ENCODE measurements at regions not wholly inside any gene's neighbourhood (a gene's known extent, or its start where the extent isn't known, plus 50 kb on each side); places are given as distances from the start of the nearest gene placed in this dataset.

GRCh38 chr12:47296828-47297227 is 217.1 kb upstream of the AMIGO2 start:
- DNase-seq (ENCODE audit: low read depth), result no peak
- TF ChIP-seq CTCF (IDR thresholded peaks at IDR 0.05; ENCODE audit: low read length, missing control alignments), result no peak
- H3K4me3 ChIP-seq (replicated peaks; ENCODE audit: low read depth, low read length), result no peak overlapping the region

DNA sequence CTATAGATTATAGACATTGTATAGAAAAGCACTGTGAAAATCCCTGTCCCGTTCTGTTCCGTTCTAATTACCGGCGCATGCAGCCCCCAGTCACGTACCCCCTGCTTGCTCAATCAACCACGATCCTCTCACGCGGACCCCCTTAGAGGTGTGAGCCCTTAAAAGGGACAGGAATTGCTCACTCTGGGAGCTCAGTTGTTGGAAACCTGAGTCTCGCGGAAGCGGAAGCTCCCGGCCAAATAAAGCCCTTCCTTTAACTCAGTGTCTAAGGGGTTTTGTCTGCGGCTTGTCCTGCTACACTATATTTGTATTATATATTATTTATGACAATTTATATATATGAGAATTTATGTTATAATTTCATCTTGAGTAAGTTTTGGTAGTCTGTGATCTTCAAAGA is 213.6 kb upstream of the AMIGO2 start:
- H3K4me3 ChIP-seq (replicated peaks; ENCODE audit: low read depth, low read length), result no peak overlapping the region
- no peak for TF ChIP-seq CTCF (IDR thresholded peaks at IDR 0.05; ENCODE audit: low read length, missing control alignments)
- no peak for DNase-seq (ENCODE audit: low read depth)

DNA sequence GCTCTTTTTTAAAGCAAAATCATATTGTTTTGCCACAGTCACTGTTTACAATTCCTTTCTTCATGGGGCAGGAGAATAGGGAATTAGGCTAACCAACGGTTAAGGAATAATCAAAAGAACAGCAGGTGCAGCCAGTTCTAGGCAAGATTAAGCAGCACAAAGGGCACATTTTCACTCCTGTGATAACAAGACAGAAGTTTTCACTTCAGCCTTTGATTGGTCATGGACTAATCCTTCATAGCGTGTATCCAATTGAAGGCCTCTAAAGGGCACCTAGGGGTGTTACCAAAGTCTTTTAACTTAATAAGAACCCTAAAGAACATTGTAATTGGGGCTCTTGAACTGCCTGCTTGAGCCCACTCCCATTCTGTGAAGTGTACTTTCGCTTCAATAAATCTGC is 206.9 kb upstream of the AMIGO2 start:
- no peak for DNase-seq (ENCODE audit: low read depth)
- TF ChIP-seq CTCF (IDR thresholded peaks at IDR 0.05; ENCODE audit: low read length, missing control alignments), result no peak
- H3K4me3 ChIP-seq (replicated peaks; ENCODE audit: low read depth, low read length), result no peak overlapping the region
